Endodermal cell (in vitro differentiated cells): ENCODE measurements at regions not wholly inside any gene's neighbourhood (a gene's known extent, or its start where the extent isn't known, plus 50 kb on each side); places are given as distances from the start of the nearest gene placed in this dataset.

Experiments used
- DNase-seq: peaks from one replicate; pipeline ENCODE4 v3.0.0-alpha.2; 2017
- H3K27ac ChIP-seq: 2 replicates; pipeline ENCODE4 v1.5.1; 2013; ENCODE audit warnings: mild to moderate bottlenecking, low read depth, low read length, moderate library complexity
- H3K27me3 ChIP-seq: 2 replicates; pipeline ENCODE4 v1.6.1; 2013; ENCODE audit warnings: mild to moderate bottlenecking, low read length, moderate library complexity; ENCODE audit not compliant: insufficient read depth, control insufficient read depth, poor library complexity, severe bottlenecking
- H3K36me3 ChIP-seq: 2 replicates; pipeline ENCODE4 v1.7.0; 2013; ENCODE audit warnings: mild to moderate bottlenecking, low read length, moderate library complexity; ENCODE audit not compliant: control insufficient read depth, insufficient read depth
- H3K4me1 ChIP-seq: one replicate; pipeline ENCODE4 v1.7.0; 2013; ENCODE audit warnings: low read length; ENCODE audit not compliant: control insufficient read depth, insufficient read depth
- H3K4me3 ChIP-seq: 2 replicates; pipeline ENCODE4 v1.5.1; 2013; ENCODE audit warnings: mild to moderate bottlenecking, low read length, moderate library complexity
- H3K9ac ChIP-seq: 2 replicates; pipeline ENCODE4 v1.6.1; 2013; ENCODE audit warnings: mild to moderate bottlenecking, low read length, moderate library complexity; ENCODE audit not compliant: poor library complexity, severe bottlenecking; ENCODE audit errors: extremely low read depth
- H3K9me3 ChIP-seq: 2 replicates; pipeline ENCODE4 v1.6.1; 2013; ENCODE audit warnings: mild to moderate bottlenecking, low read length, moderate library complexity; ENCODE audit not compliant: control insufficient read depth
- H3K27ac Mint-ChIP-seq: 2 replicates; pipeline ENCODE4 v1.8.0; 2020; ENCODE audit warnings: mixed read lengths
- H3K27me3 Mint-ChIP-seq: 2 replicates; pipeline ENCODE4 v1.8.0; 2021; ENCODE audit warnings: mild to moderate bottlenecking, mixed read lengths; ENCODE audit not compliant: insufficient read depth
- H3K36me3 Mint-ChIP-seq: 2 replicates; pipeline ENCODE4 v1.8.0; 2020; ENCODE audit warnings: low read depth, mixed read lengths
- H3K4me1 Mint-ChIP-seq: 2 replicates; pipeline ENCODE4 v1.8.0; 2020; ENCODE audit warnings: mixed read lengths
- H3K4me3 Mint-ChIP-seq: 2 replicates; pipeline ENCODE4 v1.8.0; 2020; ENCODE audit warnings: mild to moderate bottlenecking, moderate library complexity, mixed read lengths
- H3K9me3 Mint-ChIP-seq: 2 replicates; pipeline ENCODE4 v1.8.0; 2020; ENCODE audit warnings: mild to moderate bottlenecking, mixed read lengths
- CTCF ChIP-seq: fragments of 200-600 bp; sonication (generic); conservative IDR thresholded peaks from 2 replicates; pipeline ENCODE4 v1.5.0; 2021; ENCODE audit warnings: antibody characterized with exemption, mild to moderate bottlenecking
- WGBS, 2 experiments: methylation state at CpG; one replicate each; pipeline versions ENCODE4 v1.1.5 to v1.1.7; 2013; ENCODE audit warnings: missing lambda C conversion rate in 2 of 2, mixed read lengths in 1 of 2; ENCODE audit not compliant: insufficient coverage in 1 of 2, insufficient read length in 1 of 2; 5-methylcytosine and 5-hydroxymethylcytosine counted together

GRCh38 chr18:10209302-10209701, 245.1 kb upstream of the APCDD1 start:
- Histone ChIP-seq H3K27me3 (peaks cover 16% of the 10 kb centered on the region), H3K4me3 (no peak overlapping the region), H3K4me1 (peaks cover 4% of the 10 kb centered on the region), H3K9ac (no peak overlapping the region), H3K36me3 (no peaks in the 10 kb centered on the region), H3K9me3 (no peaks in the 10 kb centered on the region), H3K27ac (peak overlapping the region; percentile 47)
- WGBS, 2 experiments, result 93 to 95% methylated on average over 6 to 8 of the region's 8 CpGs
- Mint-ChIP-seq H3K4me3 (no peak overlapping the region), H3K36me3 (no peaks in the 10 kb centered on the region), H3K4me1 (peaks cover 15% of the 10 kb centered on the region), H3K27ac (no peak overlapping the region), H3K9me3 (no peaks in the 10 kb centered on the region), H3K27me3 (peaks cover 23% of the 10 kb centered on the region)
- no peak for DNase-seq
- TF ChIP-seq CTCF, result no peak

DNA sequence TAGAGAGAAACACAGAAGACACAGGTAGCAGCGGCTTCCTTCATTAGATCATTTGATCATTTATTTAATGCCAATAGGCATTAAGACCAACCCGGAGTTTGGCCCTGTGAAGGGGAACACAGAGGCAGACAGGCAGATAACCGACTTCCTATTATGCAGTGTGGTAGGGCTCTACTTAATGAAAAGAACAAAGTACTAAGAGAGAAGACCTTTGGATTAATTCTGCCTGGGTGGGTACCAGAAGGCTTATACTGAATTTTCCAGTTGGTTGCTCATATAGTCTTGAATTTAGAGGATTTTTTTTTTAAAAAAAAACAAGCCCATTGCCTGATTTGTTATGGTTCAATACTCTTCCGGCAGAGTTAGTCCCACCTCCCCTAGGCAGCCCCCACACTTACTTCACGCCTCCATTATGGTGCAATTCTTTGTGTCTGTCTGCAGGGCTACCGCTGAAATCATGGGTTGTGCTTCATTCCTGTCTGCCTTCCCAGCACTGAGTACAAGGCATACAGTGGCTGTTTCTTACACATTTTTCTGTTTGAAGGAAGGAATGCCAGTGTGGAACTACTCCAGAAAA, 244.3 kb upstream of the APCDD1 start:
- H3K36me3 ChIP-seq, result no peaks in the 10 kb centered on the region
- no peak overlapping the region for H3K27ac Mint-ChIP-seq
- no peak overlapping the region for H3K9ac ChIP-seq
- H3K4me3 Mint-ChIP-seq, result no peak overlapping the region
- no peaks in the 10 kb centered on the region for H3K9me3 ChIP-seq
- H3K4me3 ChIP-seq, result no peak overlapping the region
- WGBS, 2 experiments, result 81 to 91% methylated on average over 2 to 6 of the region's 6 CpGs
- H3K27me3 Mint-ChIP-seq, result peaks cover 15% of the 10 kb centered on the region
- DNase-seq, result no peak
- no peak for TF ChIP-seq CTCF
- H3K36me3 Mint-ChIP-seq, result no peaks in the 10 kb centered on the region
- no peaks in the 10 kb centered on the region for H3K9me3 Mint-ChIP-seq
- H3K4me1 ChIP-seq, result peaks cover 4% of the 10 kb centered on the region
- H3K27me3 ChIP-seq, result peaks cover 10% of the 10 kb centered on the region
- H3K4me1 Mint-ChIP-seq, result peaks cover 14% of the 10 kb centered on the region
- H3K27ac ChIP-seq, result peak overlapping the region; percentile 25

GRCh38 chr18:10213526-10213925, 240.9 kb upstream of the APCDD1 start:
- Histone ChIP-seq H3K27ac (no peak overlapping the region), H3K36me3 (no peaks in the 10 kb centered on the region), H3K9me3 (peaks cover 19% of the 10 kb centered on the region), H3K9ac (no peak overlapping the region), H3K4me1 (peaks cover 4% of the 10 kb centered on the region), H3K4me3 (no peak overlapping the region), H3K27me3 (no peaks in the 10 kb centered on the region)
- no peak for TF ChIP-seq CTCF
- no peaks in the 10 kb centered on the region for H3K27me3 Mint-ChIP-seq
- 65 to 70% methylated on average over 2 to 3 of the region's 3 CpGs for WGBS, 2 experiments
- peaks cover 11% of the 10 kb centered on the region for H3K4me1 Mint-ChIP-seq
- H3K4me3 Mint-ChIP-seq, result no peak overlapping the region
- H3K36me3 Mint-ChIP-seq, result no peaks in the 10 kb centered on the region
- peaks cover 17% of the 10 kb centered on the region for H3K9me3 Mint-ChIP-seq
- no peak overlapping the region for H3K27ac Mint-ChIP-seq
- DNase-seq, result no peak
